Stimulated activated CD4-positive, alpha-beta T cell treated with anti-CD3 and anti-CD28 coated beads, Interleukin-4, amount 100 ng/mL, for 24 hours (primary cell): ENCODE measurements at regions not wholly inside any gene's neighbourhood (a gene's known extent, or its start where the extent isn't known, plus 50 kb on each side); places are given as distances from the start of the nearest gene placed in this dataset.

Experiments used
- DNase-seq: peaks from one replicate; pipeline ENCODE4 v3.0.0-alpha.2; 2020

DNA sequence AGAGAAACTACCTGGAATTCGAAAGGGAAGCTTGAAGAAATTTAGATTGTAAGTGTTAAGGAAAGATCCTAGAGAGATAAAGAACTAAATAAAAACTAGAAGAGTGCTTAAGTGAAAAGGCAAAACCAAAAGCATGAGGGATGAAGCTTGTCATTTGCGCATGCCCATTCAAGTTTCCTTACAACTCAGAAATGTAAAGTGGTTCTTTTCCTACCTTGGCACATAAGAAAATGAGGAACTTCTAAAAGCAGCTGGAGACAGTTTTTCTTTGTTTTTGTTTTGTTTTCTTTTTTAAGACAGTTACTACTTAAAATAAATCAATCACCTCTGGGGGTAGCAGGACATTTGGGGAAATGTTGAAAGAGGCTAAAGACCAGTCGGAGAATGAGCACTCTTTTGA is 1304.4 kb upstream of the PCDH7 start:
- no peak for DNase-seq

DNA sequence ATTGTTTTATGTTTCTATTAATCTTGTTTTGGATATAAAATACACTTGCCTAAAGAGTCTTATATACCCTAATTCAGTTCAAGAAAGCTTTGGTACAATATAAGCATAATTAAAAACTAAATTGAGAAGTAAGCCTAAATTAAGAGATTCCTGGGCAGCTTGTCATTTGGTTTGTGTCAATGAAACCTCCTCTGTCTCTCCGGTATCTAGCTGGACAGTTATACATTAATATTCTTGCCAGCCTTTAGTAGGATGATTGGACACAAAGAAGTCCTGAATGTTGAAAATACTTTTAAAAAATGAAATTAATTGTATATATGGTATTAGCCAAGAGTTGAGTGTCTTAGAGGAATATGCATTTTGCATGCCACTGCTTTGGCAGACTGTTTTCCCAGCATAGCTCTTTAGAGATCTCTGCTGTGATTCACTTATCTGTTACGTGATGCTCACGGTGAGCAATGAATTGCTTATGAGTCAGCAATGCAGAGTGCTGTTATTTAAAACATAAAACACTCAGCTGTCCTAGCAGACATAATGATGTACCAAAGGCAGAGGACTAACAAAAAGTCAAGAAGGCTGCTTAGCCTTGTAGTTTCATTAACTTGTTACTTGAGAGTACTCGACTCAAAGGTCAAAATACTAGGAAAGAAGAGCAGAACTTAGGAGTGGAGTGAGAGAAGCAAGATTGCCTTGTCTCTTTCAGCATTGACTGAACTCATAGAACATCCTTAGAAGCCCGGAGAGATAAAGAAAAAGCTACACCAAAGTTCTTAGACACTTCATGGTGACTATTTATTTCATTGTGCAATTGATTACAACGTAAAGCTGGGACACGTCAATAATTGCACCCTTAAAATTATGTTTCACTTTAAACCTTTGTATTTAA is 1296.1 kb upstream of the PCDH7 start:
- no peak for DNase-seq

DNA sequence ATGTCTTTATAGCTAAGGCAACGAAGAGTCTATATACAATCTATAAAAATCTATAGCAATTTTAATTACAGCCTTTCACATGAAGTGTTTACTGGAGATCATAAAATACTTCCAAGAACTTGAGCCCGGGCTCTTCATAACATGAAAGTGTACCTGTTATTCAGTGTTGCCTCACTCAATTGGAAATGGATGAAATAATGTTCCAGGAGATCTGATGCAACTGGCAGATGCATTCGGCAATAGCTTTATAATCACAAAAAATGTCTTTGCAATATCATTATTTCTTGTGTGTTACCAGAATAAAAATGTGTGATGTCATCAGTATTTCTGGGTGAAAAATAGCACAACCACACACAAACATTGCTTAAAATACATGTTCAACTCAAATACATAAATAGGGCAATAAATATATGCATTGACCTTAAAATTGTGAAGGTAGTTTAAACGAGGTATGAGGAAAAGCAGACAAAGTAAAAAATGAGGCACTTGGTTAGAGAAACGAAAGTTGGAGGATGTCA is 1266.8 kb upstream of the PCDH7 start:
- DNase-seq, result no peak

DNA sequence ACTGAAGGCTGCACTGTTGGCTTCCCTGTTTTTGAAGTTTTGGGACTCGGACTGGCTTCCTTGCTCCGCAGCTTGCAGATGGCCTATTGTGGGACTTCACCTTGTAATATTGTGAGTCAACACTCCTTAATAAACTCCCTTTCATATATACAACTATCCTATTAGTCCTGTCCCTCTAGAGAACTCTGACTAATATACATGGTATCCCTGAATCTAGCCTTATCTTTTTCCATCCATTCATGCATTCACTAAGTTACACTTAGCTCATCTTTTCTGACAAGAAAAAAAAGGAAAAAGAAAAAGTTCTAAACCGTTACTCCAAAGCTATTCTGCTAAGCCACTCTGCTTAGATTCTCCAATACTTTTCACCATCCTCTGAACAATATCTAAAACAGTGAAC is 1260.2 kb upstream of the PCDH7 start:
- DNase-seq, result no peak

DNA sequence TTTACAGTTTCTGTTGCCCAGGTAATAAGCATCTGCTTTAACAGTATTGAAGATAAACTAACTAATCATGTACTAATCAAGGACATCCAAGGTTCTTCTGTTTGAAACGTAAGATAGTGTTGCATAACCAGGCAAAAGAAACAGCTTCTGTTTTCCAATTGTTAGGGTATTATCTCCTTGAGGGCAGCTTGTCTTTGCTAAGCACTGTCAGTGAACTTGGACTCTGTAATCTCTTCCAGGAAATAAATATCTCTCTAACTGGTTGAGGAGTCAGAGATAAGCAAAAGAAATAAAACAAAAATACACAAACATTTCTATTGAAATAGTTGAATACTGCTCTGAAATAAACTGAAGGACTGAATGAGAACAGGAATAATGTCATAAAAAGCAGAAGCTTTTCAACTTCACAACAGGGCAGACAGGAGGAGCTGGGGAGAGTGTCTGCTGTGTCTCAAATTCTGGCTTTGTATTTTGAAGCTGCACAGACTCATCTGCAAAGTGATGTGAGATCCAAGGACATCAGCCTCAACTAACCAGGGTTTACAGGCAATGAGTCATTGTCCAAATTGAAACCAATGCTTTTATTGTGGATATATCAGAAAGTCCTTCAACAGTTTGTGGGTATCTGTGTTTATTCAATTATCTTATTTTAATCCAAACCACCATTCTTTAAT is 1253.0 kb upstream of the PCDH7 start:
- DNase-seq, result no peak
